ENCODE measurements at regions not wholly inside any gene's neighbourhood (a gene's known extent, or its start where the extent isn't known, plus 50 kb on each side); places are given as distances from the start of the nearest gene placed in this dataset.

- TF ChIP-seq, protein P1, sequence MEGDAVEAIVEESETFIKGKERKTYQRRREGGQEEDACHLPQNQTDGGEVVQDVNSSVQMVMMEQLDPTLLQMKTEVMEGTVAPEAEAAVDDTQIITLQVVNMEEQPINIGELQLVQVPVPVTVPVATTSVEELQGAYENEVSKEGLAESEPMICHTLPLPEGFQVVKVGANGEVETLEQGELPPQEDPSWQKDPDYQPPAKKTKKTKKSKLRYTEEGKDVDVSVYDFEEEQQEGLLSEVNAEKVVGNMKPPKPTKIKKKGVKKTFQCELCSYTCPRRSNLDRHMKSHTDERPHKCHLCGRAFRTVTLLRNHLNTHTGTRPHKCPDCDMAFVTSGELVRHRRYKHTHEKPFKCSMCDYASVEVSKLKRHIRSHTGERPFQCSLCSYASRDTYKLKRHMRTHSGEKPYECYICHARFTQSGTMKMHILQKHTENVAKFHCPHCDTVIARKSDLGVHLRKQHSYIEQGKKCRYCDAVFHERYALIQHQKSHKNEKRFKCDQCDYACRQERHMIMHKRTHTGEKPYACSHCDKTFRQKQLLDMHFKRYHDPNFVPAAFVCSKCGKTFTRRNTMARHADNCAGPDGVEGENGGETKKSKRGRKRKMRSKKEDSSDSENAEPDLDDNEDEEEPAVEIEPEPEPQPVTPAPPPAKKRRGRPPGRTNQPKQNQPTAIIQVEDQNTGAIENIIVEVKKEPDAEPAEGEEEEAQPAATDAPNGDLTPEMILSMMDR (IDR thresholded peaks at IDR 0.05; ENCODE audit: extremely low read depth in 1 of 2, insufficient read depth in 1 of 2, low read depth in 1 of 2, low read length in 2 of 2), result no peak
- no peak for TF ChIP-seq EZH2 (IDR thresholded peaks at IDR 0.05; ENCODE audit: borderline replicate concordance, low read depth, low read length, severe bottlenecking)
- TF ChIP-seq, protein P2, sequence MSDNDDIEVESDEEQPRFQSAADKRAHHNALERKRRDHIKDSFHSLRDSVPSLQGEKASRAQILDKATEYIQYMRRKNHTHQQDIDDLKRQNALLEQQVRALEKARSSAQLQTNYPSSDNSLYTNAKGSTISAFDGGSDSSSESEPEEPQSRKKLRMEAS (IDR thresholded peaks at IDR 0.05; ENCODE audit: insufficient read depth, insufficient read length), result no peak
Measured at GRCh38 chr3:153429821-153430220, 267.8 kb downstream of the RAP2B start.
